Neural progenitor cell (in vitro differentiated cells): ENCODE measurements at regions not wholly inside any gene's neighbourhood (a gene's known extent, or its start where the extent isn't known, plus 50 kb on each side); places are given as distances from the start of the nearest gene placed in this dataset.
A peak's percentile ranks its signal among the peaks of the same experiment; 100 is the strongest.

ENCODE experiments used
- DNase-seq: peaks from one replicate; pipeline ENCODE4 v3.0.0-alpha.2; 2016; ENCODE audit warnings: low spot score
- H2AFZ ChIP-seq: fragments of 200-600 bp; sonication (generic); replicated peaks from 2 replicates; pipeline ENCODE4 v1.6.1; 2016; ENCODE audit warnings: antibody characterized with exemption
- H3F3A ChIP-seq: fragments of 200-600 bp; sonication (generic); 2 replicates; pipeline ENCODE4 v1.6.1; 2016; ENCODE audit warnings: antibody characterized with exemption, low read depth
- H3K27ac ChIP-seq: fragments of 200-600 bp; sonication (generic); 2 replicates; pipeline ENCODE4 v1.5.1; 2016; ENCODE audit warnings: mild to moderate bottlenecking
- H3K27me3 ChIP-seq: fragments of 200-600 bp; sonication (generic); 2 replicates; pipeline ENCODE4 v1.6.1; 2016; ENCODE audit warnings: mild to moderate bottlenecking, moderate library complexity
- H3K36me3 ChIP-seq: fragments of 200-600 bp; sonication (generic); 2 replicates; pipeline ENCODE4 v1.5.1; 2016
- H3K4me1 ChIP-seq: fragments of 200-600 bp; sonication (generic); 2 replicates; pipeline ENCODE4 v1.6.1; 2016; ENCODE audit warnings: mixed run types
- H3K4me2 ChIP-seq: fragments of 200-600 bp; sonication (generic); 2 replicates; pipeline ENCODE4 v1.6.1; 2016
- H3K4me3 ChIP-seq: fragments of 200-600 bp; sonication (generic); 2 replicates; pipeline ENCODE4 v1.5.1; 2016
- H3K79me2 ChIP-seq: fragments of 200-600 bp; sonication (generic); 2 replicates; pipeline ENCODE4 v1.6.1; 2016; ENCODE audit warnings: low read depth
- H3K9ac ChIP-seq: fragments of 200-600 bp; sonication (generic); 2 replicates; pipeline ENCODE4 v1.6.1; 2016
- H3K9me3 ChIP-seq: fragments of 200-600 bp; sonication (generic); 2 replicates; pipeline ENCODE4 v1.5.1; 2016; ENCODE audit warnings: low read depth
- H4K20me1 ChIP-seq: fragments of 200-600 bp; sonication (generic); 2 replicates; pipeline ENCODE4 v1.6.1; 2016; ENCODE audit warnings: low read depth
- H3K27ac Mint-ChIP-seq: 3 replicates; pipeline ENCODE4 v1.8.0; 2021; ENCODE audit warnings: mixed read lengths
- H3K27me3 Mint-ChIP-seq: 2 replicates; pipeline ENCODE4 v1.8.0; 2022; ENCODE audit warnings: low read depth, mild to moderate bottlenecking, inconsistent platforms, moderate library complexity, mixed read lengths; ENCODE audit not compliant: insufficient read depth
- H3K36me3 Mint-ChIP-seq: 3 replicates; pipeline ENCODE4 v1.8.0; 2021; ENCODE audit warnings: mixed read lengths
- H3K4me1 Mint-ChIP-seq: 3 replicates; pipeline ENCODE4 v1.8.0; 2021; ENCODE audit warnings: mixed read lengths
- H3K4me3 Mint-ChIP-seq: 3 replicates; pipeline ENCODE4 v1.8.0; 2021; ENCODE audit warnings: mild to moderate bottlenecking, moderate library complexity, mixed read lengths
- H3K9me3 Mint-ChIP-seq: 3 replicates; pipeline ENCODE4 v1.8.0; 2020; ENCODE audit warnings: mixed read lengths
- CTCF ChIP-seq: fragments of 200-600 bp; sonication (generic); IDR thresholded peaks from 2 replicates; pipeline ENCODE4 v1.5.1; 2017; ENCODE audit warnings: antibody characterized with exemption, mild to moderate bottlenecking
- EZH2 ChIP-seq: fragments of 200-600 bp; sonication (generic); IDR thresholded peaks from 2 replicates; pipeline ENCODE4 v1.6.1; 2017; ENCODE audit warnings: antibody characterized with exemption, mild to moderate bottlenecking, moderate library complexity
- EZH2phosphoT487 ChIP-seq: fragments of 200-600 bp; sonication (generic); IDR thresholded peaks from 2 replicates; pipeline ENCODE4 v1.6.1; 2017; ENCODE audit warnings: antibody characterized with exemption

- no peak overlapping the region for H2AFZ ChIP-seq
- Mint-ChIP-seq H3K4me1 (no peaks in the 10 kb centered on the region), H3K4me3 (no peak overlapping the region), H3K36me3 (peaks cover 2% of the 10 kb centered on the region), H3K9me3 (peaks cover 23% of the 10 kb centered on the region), H3K27me3 (no peaks in the 10 kb centered on the region), H3K27ac (no peak overlapping the region)
- H3K36me3 ChIP-seq: no peaks in the 10 kb centered on the region
- TF ChIP-seq EZH2 (no peak), EZH2phosphoT487 (no peak), CTCF (no peak)
- H3K9me3 ChIP-seq: no peaks in the 10 kb centered on the region
- H3K27me3 ChIP-seq: no peaks in the 10 kb centered on the region
- DNase-seq: no peak
- no peak overlapping the region for H3K4me2 ChIP-seq
- no peaks in the 10 kb centered on the region for H3K4me1 ChIP-seq
- no peaks in the 10 kb centered on the region for H3K79me2 ChIP-seq
- no peak overlapping the region for H3K27ac ChIP-seq
- no peaks in the 10 kb centered on the region for H3F3A ChIP-seq
- H4K20me1 ChIP-seq: no peaks in the 10 kb centered on the region
- H3K4me3 ChIP-seq: no peak overlapping the region
- no peak overlapping the region for H3K9ac ChIP-seq
Measured at GRCh38 chr3:177898185-177898584, 638.1 kb upstream of the KCNMB2 start.

- Histone ChIP-seq H3K27me3 (no peaks in the 10 kb centered on the region), H3F3A (no peaks in the 10 kb centered on the region), H3K27ac (no peak overlapping the region), H4K20me1 (no peaks in the 10 kb centered on the region), H3K9me3 (no peaks in the 10 kb centered on the region), H3K79me2 (no peaks in the 10 kb centered on the region), H3K9ac (no peak overlapping the region), H3K36me3 (no peaks in the 10 kb centered on the region), H3K4me1 (no peaks in the 10 kb centered on the region), H2AFZ (no peak overlapping the region), H3K4me3 (no peak overlapping the region), H3K4me2 (no peak overlapping the region)
- Mint-ChIP-seq H3K27me3 (no peaks in the 10 kb centered on the region), H3K36me3 (peaks cover 2% of the 10 kb centered on the region), H3K9me3 (peaks cover 19% of the 10 kb centered on the region), H3K4me1 (peaks cover 8% of the 10 kb centered on the region), H3K27ac (no peak overlapping the region), H3K4me3 (no peak overlapping the region)
- TF ChIP-seq CTCF (peak; percentile 41), EZH2phosphoT487 (no peak), EZH2 (no peak)
- DNase-seq: peak; percentile 33
Measured at GRCh38 chr3:177899275-177900067, 636.8 kb upstream of the KCNMB2 start.

GRCh38 chr3:177902876-177903275, 633.4 kb upstream of the KCNMB2 start:
- H4K20me1 ChIP-seq: no peaks in the 10 kb centered on the region
- peaks cover 10% of the 10 kb centered on the region for H3F3A ChIP-seq
- no peaks in the 10 kb centered on the region for H3K79me2 ChIP-seq
- Mint-ChIP-seq H3K27ac (no peak overlapping the region), H3K9me3 (peaks cover 17% of the 10 kb centered on the region), H3K4me3 (no peak overlapping the region), H3K27me3 (no peaks in the 10 kb centered on the region), H3K4me1 (peaks cover 30% of the 10 kb centered on the region), H3K36me3 (peaks cover 2% of the 10 kb centered on the region)
- no peaks in the 10 kb centered on the region for H3K9me3 ChIP-seq
- no peaks in the 10 kb centered on the region for H3K36me3 ChIP-seq
- H3K4me3 ChIP-seq: no peak overlapping the region
- H3K27me3 ChIP-seq: no peaks in the 10 kb centered on the region
- DNase-seq: no peak
- H3K9ac ChIP-seq: no peak overlapping the region
- peaks cover 20% of the 10 kb centered on the region for H3K4me1 ChIP-seq
- H2AFZ ChIP-seq: no peak overlapping the region
- H3K27ac ChIP-seq: no peak overlapping the region
- H3K4me2 ChIP-seq: no peak overlapping the region
- TF ChIP-seq EZH2phosphoT487: no peak
- no peak for TF ChIP-seq EZH2
- TF ChIP-seq CTCF: no peak
